Dedifferentiated amniotic fluid mesenchymal stem cell (primary cell): ENCODE measurements at regions not wholly inside any gene's neighbourhood (a gene's known extent, or its start where the extent isn't known, plus 50 kb on each side); places are given as distances from the start of the nearest gene placed in this dataset.

Experiments used
- DNase-seq: peaks from one replicate; pipeline ENCODE4 v3.0.0-alpha.2; 2016; ENCODE audit errors: extremely low spot score

DNA sequence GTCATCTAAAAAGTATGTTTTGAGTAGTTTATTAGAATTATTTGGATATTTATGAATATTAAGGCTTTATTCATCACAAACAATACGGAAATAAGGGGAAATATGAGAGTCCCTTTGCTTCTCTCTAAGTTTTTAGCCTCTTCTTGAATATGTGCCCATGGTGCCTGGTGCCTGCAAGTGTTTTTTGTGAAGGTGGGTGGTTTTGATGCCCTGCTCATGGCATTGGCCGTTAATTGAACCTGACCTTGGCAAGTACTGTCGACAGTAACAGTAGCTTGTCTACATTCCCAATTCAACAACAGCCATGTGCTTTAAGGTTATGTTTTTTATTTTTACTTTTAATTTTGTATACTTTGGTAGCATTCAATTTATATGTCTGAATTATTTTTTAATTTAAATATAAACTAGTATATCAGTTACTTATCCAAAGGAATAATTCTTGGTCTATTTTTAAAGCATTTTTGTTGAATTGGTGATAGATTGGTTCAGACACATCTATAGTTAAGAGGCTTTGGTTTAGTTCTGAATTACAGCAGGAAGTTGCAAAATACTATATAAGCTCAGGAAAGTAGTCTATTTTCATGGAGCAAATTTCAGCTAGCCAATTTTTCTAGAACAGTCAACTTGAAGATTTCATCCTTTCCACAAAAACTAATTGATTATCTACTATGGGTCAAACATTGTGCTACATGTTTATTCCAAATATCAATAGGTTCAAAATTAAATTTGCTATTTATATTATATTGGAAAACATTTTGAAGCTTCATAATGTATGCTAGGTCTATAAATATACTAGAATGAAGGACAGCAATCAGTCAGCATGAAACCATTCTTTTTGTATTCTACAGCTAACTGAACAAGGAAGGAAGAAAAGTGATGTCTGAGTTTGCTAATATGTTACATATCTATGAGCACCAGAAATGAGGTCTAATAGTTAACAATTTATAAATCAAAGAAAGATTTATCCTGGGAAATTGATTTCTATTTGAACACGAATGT is 184.4 kb downstream of the MRPL39 start:
- no peak for DNase-seq

GRCh38 chr21:25421321-25422028 is 185.8 kb downstream of the MRPL39 start:
- DNase-seq, result peak; percentile 52

- no peak for DNase-seq
These were observed 186.4 kb downstream of the MRPL39 start for GRCh38 chr21:25420831-25421230.

DNA sequence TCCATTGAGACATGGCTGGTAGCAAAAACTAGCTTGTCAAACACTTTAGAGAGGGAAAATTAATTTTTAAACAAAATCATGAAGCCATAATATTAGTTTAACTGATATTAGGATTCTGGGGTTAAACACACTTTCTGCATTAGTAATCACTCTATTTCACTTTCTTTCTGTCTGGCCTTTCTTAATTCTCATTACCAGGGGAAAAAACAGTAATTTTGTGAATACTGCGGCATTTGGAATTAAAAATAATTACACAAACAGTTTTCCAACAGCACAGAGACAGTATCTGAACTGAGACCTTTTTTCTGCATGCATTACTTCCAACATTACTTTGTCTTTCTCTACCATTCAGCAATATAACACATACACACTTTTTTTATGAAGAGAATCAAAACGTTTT is 190.6 kb downstream of the MRPL39 start:
- DNase-seq, result no peak

- DNase-seq, result no peak
These were observed 195.2 kb downstream of the MRPL39 start for GRCh38 chr21:25412100-25412499.

DNA sequence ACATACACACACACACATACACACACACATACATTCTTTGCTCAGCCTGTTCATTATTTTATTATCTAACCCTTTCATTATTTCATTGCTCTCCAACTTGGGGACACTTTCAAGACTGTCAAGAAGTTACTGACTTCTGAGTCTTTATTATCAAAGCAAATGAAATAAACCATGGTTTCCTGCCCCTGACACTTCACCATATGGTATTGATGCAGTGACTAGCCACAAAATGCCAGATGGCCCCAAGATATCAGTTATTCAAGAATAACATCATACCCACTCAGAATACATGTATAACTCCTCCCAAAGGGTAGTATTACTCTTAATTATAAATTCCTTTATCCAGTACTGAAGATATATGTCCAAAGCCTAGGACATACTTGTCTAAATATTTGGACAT is 197.3 kb downstream of the MRPL39 start:
- no peak for DNase-seq

DNA sequence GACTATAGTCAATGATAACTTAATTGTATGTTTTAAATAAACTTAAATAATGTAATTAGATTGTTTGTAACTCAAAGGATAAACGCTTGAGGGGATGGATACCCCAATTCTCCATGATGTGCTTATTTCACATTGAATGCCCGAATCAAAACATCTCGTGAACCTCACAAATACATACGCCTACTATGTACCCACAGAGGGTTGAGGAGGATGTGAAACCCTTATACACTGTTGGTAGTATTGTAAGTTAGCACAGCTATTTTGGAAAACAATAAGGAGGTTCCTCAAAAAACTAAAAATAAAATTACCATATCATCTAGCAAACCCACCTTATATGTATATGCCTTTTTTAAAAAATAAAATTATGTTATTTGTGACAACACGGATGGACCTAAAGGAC is 198.6 kb downstream of the MRPL39 start:
- DNase-seq, result no peak

- DNase-seq, result no peak
These were observed 200.2 kb downstream of the MRPL39 start for GRCh38 chr21:25406887-25407579.

DNA sequence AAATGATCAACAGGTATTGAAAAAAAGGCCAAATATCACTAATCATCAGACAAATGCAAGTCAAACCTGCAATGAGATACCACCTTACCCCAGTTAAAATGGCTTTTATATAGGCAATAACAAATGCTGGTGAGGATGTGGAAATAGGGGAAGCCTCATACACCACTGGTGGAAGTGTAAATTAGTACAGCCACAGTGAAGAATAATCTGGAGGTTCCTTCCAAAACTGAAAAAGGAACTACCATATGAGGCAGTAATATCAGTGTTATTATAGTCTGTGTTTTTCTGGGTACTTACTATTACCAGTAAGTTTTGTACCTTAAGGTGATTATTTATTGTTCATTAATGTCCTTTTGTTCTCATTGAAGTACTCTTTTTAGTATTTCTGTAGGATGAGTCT is 201.3 kb downstream of the MRPL39 start:
- DNase-seq, result no peak

DNA sequence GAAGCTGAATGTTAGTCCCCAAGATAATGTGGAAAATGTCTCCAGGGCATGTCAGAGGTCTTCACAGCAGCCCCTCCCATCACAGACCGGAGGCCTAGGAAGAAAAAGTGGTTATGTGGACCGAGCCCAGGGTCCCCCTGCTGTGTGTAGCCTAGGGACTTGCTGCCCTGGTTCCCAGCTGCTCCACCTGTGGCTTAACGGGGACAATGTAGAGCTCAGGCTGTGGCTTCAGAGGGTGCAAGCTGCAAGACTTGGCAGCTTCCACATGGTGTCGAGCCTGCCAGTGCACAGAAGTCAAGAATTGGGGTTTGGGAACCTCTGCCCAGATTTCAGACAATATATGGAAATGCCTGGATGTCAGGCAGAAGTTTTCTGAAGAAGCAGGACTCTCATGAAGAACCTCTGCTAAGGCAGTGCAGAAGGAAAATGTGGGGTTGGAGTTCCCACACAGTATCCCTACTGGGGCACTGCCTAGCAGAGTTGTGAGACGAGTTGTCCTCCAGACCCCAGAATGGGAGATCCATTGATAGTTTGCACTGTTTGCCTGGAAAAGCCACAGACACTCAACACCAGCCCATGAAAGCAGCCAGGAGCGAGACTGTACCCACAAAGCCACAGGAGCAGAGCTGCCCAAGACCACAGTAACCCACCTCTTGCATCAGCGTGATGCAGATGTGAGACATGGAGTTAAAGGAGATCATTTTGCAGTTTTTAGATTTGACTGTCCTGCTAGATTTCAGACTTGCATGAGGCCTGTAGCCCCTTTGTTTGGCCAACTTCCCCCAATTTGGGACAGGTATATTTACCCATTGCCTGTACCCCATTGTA is 204.9 kb downstream of the MRPL39 start:
- no peak for DNase-seq

DNA sequence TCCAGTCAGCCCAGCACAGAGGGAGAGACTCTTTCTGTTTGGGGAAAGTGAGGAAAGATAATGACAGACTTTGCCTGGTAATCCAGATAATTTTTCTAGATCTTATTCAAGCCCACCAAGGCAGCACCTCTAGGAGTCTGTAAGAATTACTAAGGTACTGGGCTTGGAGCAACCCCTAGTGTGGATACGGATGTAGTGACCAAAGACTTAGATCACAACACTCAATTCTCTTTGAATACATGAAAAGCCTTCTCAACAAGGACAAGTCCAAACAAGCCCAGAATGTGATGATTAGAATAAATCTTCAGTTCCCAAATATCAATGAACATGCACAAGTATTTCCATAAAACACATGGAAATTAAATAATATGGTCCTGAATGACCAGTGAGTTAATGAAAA is 206.9 kb downstream of the MRPL39 start:
- no peak for DNase-seq

GRCh38 chr21:25398630-25399029 is 208.7 kb downstream of the MRPL39 start:
- DNase-seq, result no peak

DNA sequence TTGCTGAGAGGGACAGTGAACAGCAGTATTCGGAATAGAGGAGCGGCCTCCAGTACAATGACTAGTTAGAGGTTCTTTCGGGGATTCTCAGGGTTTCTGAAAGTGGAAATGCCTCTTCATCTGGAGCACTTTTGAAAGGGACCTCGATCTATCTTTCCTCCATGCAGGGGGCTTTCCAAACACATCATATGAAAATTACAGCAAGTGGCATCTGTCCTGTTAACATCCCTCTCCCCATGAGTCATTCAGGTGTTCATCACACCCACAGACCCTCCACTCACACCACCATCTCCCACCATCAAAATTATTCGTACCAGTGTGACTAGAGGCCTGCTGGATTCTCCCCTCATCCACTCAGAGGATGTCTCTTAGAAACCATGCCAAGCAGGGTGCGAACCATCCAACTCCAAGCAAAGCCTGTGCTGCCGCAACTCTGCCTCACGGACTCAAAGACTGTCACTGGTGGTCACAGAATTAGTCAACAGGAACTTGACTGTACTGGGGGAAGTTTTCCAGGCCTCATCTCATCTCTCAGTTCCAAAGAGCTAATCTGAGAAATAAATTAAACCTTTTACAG is 211.1 kb downstream of the MRPL39 start:
- DNase-seq, result no peak

DNA sequence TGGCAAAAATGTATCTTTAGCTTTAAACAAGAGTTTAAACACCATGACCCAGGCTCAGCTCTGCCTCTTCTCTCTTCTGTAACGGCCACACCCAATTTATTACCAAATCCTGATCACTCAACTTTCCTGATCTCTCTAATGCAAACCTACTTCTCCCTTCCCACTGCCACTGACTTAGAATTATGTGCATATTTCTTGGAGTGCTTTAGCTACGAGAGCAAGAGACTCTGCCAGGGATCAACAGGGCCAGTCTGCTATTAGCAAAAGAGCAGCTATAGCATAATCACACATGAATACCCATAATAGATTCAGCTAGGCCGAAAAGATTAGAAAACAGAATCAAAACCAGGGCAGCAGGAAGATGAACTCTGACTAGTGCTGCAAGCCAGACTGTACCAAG is 215.5 kb downstream of the MRPL39 start:
- no peak for DNase-seq

GRCh38 chr21:25390701-25391100 is 216.6 kb downstream of the MRPL39 start:
- no peak for DNase-seq

DNA sequence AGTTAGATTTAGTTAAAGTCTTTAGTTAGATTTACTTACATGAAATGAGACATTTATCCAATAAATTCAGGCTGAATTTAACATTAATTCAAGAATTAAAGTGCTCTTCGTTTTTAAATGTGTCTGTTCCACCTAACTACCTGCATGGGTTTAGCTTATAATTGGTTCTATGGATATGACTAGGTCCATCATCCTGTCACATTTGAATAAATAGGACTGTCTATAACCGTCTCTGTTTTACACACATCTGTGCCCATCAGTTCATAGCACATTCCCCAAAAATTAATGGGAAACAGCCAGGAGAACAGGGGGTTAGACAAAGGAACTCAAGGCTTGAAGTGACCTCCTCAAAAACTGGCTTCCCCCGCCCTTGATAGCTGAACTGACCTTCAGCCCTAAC is 219.6 kb downstream of the MRPL39 start:
- DNase-seq, result no peak

- peak; percentile 60 for DNase-seq
These were observed 221.3 kb downstream of the MRPL39 start for GRCh38 chr21:25385911-25386474.

GRCh38 chr21:25385341-25385740 is 221.9 kb downstream of the MRPL39 start:
- no peak for DNase-seq

DNA sequence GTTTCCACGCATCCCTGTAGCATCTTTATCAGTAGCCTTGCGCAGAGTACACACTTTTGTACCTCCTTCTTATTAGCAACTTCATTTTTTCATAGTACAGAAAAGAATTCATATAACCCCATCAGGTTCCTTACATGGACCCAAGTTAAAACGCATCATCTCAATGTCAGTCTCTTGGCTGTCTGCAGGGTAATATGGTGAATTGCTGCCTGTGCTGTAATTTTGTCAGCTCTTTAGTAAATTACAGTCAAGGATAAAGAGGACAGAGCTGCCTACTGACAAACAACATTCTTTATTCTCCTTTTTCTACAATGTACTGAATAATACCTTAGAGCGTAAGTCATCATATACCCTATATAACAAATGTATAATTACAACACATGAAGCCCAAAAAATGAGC is 222.5 kb downstream of the MRPL39 start:
- DNase-seq, result no peak

- DNase-seq, result no peak
These were observed 223.7 kb downstream of the MRPL39 start for GRCh38 chr21:25383545-25383944.

DNA sequence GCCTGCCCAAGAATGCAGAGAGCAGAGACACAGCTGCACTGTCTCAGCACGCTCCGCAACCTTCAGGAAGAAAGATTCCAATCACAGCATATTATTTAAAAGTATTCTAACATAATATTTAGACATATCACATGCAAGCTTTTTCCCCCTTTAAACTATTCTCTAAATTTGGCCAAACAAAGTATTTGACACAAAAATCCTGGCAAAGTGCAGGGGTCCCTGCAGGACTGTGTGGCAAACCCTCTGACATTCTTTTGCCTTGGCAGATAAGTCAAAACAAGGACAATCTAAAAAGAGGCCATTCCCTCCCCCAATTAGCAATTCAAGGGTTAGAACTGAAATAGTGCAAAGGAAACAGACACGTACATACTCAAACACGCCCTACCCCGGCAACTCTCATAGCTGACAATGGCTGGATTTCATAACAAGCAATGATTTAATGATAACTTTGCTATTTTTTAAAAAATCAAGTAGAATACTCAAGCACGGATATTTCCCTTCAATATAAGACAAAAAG is 225.3 kb downstream of the MRPL39 start:
- no peak for DNase-seq
